CD4-positive, alpha-beta memory T cell (primary cell): ENCODE measurements at regions not wholly inside any gene's neighbourhood (a gene's known extent, or its start where the extent isn't known, plus 50 kb on each side); places are given as distances from the start of the nearest gene placed in this dataset.

Experiments
- CTCF ChIA-PET: fragments of 350-600 bp; sonication (Branson Sonifier 250); formaldehyde crosslinking; loops from one replicate; lab custom pipeline; 2021; ENCODE audit warnings: inconsistent platforms; ENCODE audit not compliant: partially characterized antibody; lab: Charles Lee
- POLR2A ChIA-PET: fragments of 350-600 bp; sonication (Branson Sonifier 250); formaldehyde crosslinking; loops from one replicate; lab custom pipeline; 2021; ENCODE audit not compliant: partially characterized antibody; lab: Charles Lee
- DNase-seq, 5 donors: peaks; one replicate each; pipeline versions ENCODE4 v3.0.0 to v3.0.0-alpha.2; 2020 to 2022; ENCODE audit warnings: mixed read lengths in 1 of 5
- H3K27ac ChIP-seq: one replicate; pipeline ENCODE4 v1.7.0; 2013; ENCODE audit warnings: low read depth, low read length
- H3K27me3 ChIP-seq: 2 replicates; pipeline ENCODE4 v1.7.0; 2013; ENCODE audit warnings: mild to moderate bottlenecking, low read length, moderate library complexity; ENCODE audit not compliant: insufficient read depth
- H3K36me3 ChIP-seq: 2 replicates; pipeline ENCODE4 v1.7.0; 2013; ENCODE audit warnings: mild to moderate bottlenecking, low read length, moderate library complexity; ENCODE audit not compliant: insufficient read depth
- H3K4me1 ChIP-seq: 2 replicates; pipeline ENCODE4 v1.7.0; 2013; ENCODE audit warnings: mild to moderate bottlenecking, low read length, moderate library complexity; ENCODE audit not compliant: insufficient read depth
- H3K4me3 ChIP-seq, 2 donors: one replicate each; pipeline ENCODE4 v1.7.0; 2013; ENCODE audit warnings: low read length in 2 of 2, mild to moderate bottlenecking in 1 of 2
- H3K9me3 ChIP-seq, 2 donors: one replicate each; pipeline ENCODE4 v1.7.0; 2013; ENCODE audit warnings: low read length in 2 of 2, control low read depth in 1 of 2; ENCODE audit not compliant: control insufficient read depth in 1 of 2
- H3K27ac Mint-ChIP-seq, 7 donors: one replicate each; pipeline ENCODE4 v1.8.0; 2020 to 2021; ENCODE audit warnings: mixed read lengths in 7 of 7, mild to moderate bottlenecking in 6 of 7, inconsistent platforms in 3 of 7, moderate library complexity in 3 of 7
- H3K27me3 Mint-ChIP-seq, 2 donors: one replicate each; pipeline ENCODE4 v1.8.0; 2020 to 2021; ENCODE audit warnings: mixed read lengths in 2 of 2
- H3K36me3 Mint-ChIP-seq, 2 donors: one replicate each; pipeline ENCODE4 v1.8.0; 2020 to 2021; ENCODE audit warnings: mixed read lengths in 2 of 2, inconsistent platforms in 1 of 2, mild to moderate bottlenecking in 1 of 2
- H3K4me1 Mint-ChIP-seq, 4 donors: one replicate each; pipeline ENCODE4 v1.8.0; 2020 to 2021; ENCODE audit warnings: mixed read lengths in 4 of 4, mild to moderate bottlenecking in 1 of 4
- H3K4me3 Mint-ChIP-seq, 8 donors: one replicate each; pipeline ENCODE4 v1.8.0; 2020 to 2021; ENCODE audit warnings: mixed read lengths in 8 of 8, mild to moderate bottlenecking in 7 of 8, moderate library complexity in 6 of 8, inconsistent platforms in 3 of 8
- H3K9me3 Mint-ChIP-seq, 8 donors: one replicate each; pipeline ENCODE4 v1.8.0; 2020 to 2021; ENCODE audit warnings: mixed read lengths in 8 of 8, mild to moderate bottlenecking in 5 of 8, inconsistent platforms in 3 of 8, moderate library complexity in 1 of 8
- intact Hi-C: fragments of 100-400 bp; cut with micrococcal nuclease; formaldehyde crosslinking; loops from one replicate; pipeline ENCODE4 v1.15.1; 2023

GRCh38 chr13:65154661-65155447 lies 2075.3 kb downstream of the PCDH9 start:
- no peaks in the 10 kb centered on the region for H3K9me3 ChIP-seq
- no peaks in the 10 kb centered on the region for H3K4me1 ChIP-seq
- POLR2A ChIA-PET = no interaction called here
- Mint-ChIP-seq H3K27ac (no peak overlapping the region), H3K4me1 (no peaks in the 10 kb centered on the region), H3K27me3 (no peaks in the 10 kb centered on the region), H3K9me3 (peaks cover 0 to 15% (median 11%) of the 10 kb centered on the region in 8 donors), H3K36me3 (no peaks in the 10 kb centered on the region), H3K4me3 (peak overlapping the region in 1 of 8 donors; percentile 36)
- no peak overlapping the region for H3K27ac ChIP-seq
- intact Hi-C loops = no loop called here
- no peaks in the 10 kb centered on the region for H3K36me3 ChIP-seq
- CTCF ChIA-PET = no interaction called here
- no peaks in the 10 kb centered on the region for H3K27me3 ChIP-seq
- H3K4me3 ChIP-seq = no peak overlapping the region
- DNase-seq = no peak

GRCh38 chr13:65149687-65150086 lies 2080.4 kb downstream of the PCDH9 start:
- no peaks in the 10 kb centered on the region for H3K4me1 ChIP-seq
- intact Hi-C loops = no loop called here
- CTCF ChIA-PET = no interaction called here
- Mint-ChIP-seq H3K4me1 (no peaks in the 10 kb centered on the region), H3K36me3 (no peaks in the 10 kb centered on the region), H3K27ac (no peak overlapping the region), H3K4me3 (no peak overlapping the region), H3K27me3 (no peaks in the 10 kb centered on the region), H3K9me3 (peaks cover 0 to 24% (median 12%) of the 10 kb centered on the region in 8 donors)
- DNase-seq = no peak
- POLR2A ChIA-PET = no interaction called here
- no peak overlapping the region for H3K4me3 ChIP-seq
- H3K27ac ChIP-seq = no peak overlapping the region
- no peaks in the 10 kb centered on the region for H3K36me3 ChIP-seq
- H3K27me3 ChIP-seq = no peaks in the 10 kb centered on the region
- H3K9me3 ChIP-seq = no peaks in the 10 kb centered on the region

GRCh38 chr13:65143920-65144319 lies 2086.2 kb downstream of the PCDH9 start:
- H3K9me3 ChIP-seq = no peaks in the 10 kb centered on the region
- DNase-seq = no peak
- Mint-ChIP-seq H3K4me3 (no peak overlapping the region), H3K36me3 (no peaks in the 10 kb centered on the region), H3K9me3 (peaks cover 0 to 15% (median 4%) of the 10 kb centered on the region in 8 donors), H3K27me3 (no peaks in the 10 kb centered on the region), H3K27ac (no peak overlapping the region), H3K4me1 (no peaks in the 10 kb centered on the region)
- ChIA-PET POLR2A (no interaction called here), CTCF (no interaction called here)
- no peaks in the 10 kb centered on the region for H3K4me1 ChIP-seq
- H3K27me3 ChIP-seq = no peaks in the 10 kb centered on the region
- H3K36me3 ChIP-seq = no peaks in the 10 kb centered on the region
- no peak overlapping the region for H3K4me3 ChIP-seq
- intact Hi-C loops = no loop called here
- no peak overlapping the region for H3K27ac ChIP-seq

- DNase-seq = no peak
- H3K9me3 Mint-ChIP-seq = peaks cover 2 to 23% (median 10%) of the 10 kb centered on the region in 8 donors
- ChIA-PET POLR2A (no interaction called here), CTCF (no interaction called here)
- H3K36me3 ChIP-seq = no peaks in the 10 kb centered on the region
- intact Hi-C loops = no loop called here
- H3K9me3 ChIP-seq = no peaks in the 10 kb centered on the region
- H3K4me3 Mint-ChIP-seq = no peak overlapping the region
- H3K27ac ChIP-seq = no peak overlapping the region
- no peaks in the 10 kb centered on the region for H3K4me1 ChIP-seq
- no peak overlapping the region for H3K27ac Mint-ChIP-seq
- H3K27me3 ChIP-seq = no peaks in the 10 kb centered on the region
- H3K27me3 Mint-ChIP-seq = no peaks in the 10 kb centered on the region
- H3K36me3 Mint-ChIP-seq = no peaks in the 10 kb centered on the region
- no peaks in the 10 kb centered on the region for H3K4me1 Mint-ChIP-seq
- H3K4me3 ChIP-seq = no peak overlapping the region
These were observed 2097.0 kb downstream of the PCDH9 start for GRCh38 chr13:65133094-65133493.

GRCh38 chr13:65125236-65125635 lies 2104.9 kb downstream of the PCDH9 start:
- Mint-ChIP-seq H3K4me3 (no peak overlapping the region), H3K9me3 (peaks cover 2 to 17% (median 8%) of the 10 kb centered on the region in 8 donors), H3K27ac (no peak overlapping the region), H3K36me3 (no peaks in the 10 kb centered on the region), H3K4me1 (no peaks in the 10 kb centered on the region), H3K27me3 (no peaks in the 10 kb centered on the region)
- Histone ChIP-seq H3K4me1 (no peaks in the 10 kb centered on the region), H3K9me3 (no peaks in the 10 kb centered on the region), H3K27ac (no peak overlapping the region), H3K4me3 (no peak overlapping the region), H3K36me3 (no peaks in the 10 kb centered on the region), H3K27me3 (no peaks in the 10 kb centered on the region)
- intact Hi-C loops = no loop called here
- ChIA-PET POLR2A (no interaction called here), CTCF (no interaction called here)
- peak in 1 of 5 donors; percentile 12 for DNase-seq

- ChIA-PET POLR2A (no interaction called here), CTCF (no interaction called here)
- Mint-ChIP-seq H3K4me3 (no peak overlapping the region), H3K36me3 (no peaks in the 10 kb centered on the region), H3K9me3 (peaks cover 0 to 16% (median 9%) of the 10 kb centered on the region in 8 donors), H3K27me3 (no peaks in the 10 kb centered on the region), H3K4me1 (no peaks in the 10 kb centered on the region), H3K27ac (no peak overlapping the region)
- Histone ChIP-seq H3K27me3 (no peaks in the 10 kb centered on the region), H3K36me3 (no peaks in the 10 kb centered on the region), H3K27ac (no peak overlapping the region), H3K4me3 (no peak overlapping the region), H3K4me1 (no peaks in the 10 kb centered on the region), H3K9me3 (peaks cover 0 to 3% of the 10 kb centered on the region in 2 donors)
- no peak for DNase-seq
- intact Hi-C loops = no loop called here
These were observed 2117.6 kb downstream of the PCDH9 start for GRCh38 chr13:65112531-65112941.

GRCh38 chr13:65112123-65112522 lies 2118.0 kb downstream of the PCDH9 start:
- POLR2A ChIA-PET = no interaction called here
- H3K36me3 Mint-ChIP-seq = no peaks in the 10 kb centered on the region
- DNase-seq = no peak
- H3K4me1 ChIP-seq = no peaks in the 10 kb centered on the region
- no peaks in the 10 kb centered on the region for H3K27me3 ChIP-seq
- no peaks in the 10 kb centered on the region for H3K27me3 Mint-ChIP-seq
- no peak overlapping the region for H3K27ac ChIP-seq
- no peak overlapping the region for H3K4me3 Mint-ChIP-seq
- peaks cover 0 to 3% of the 10 kb centered on the region in 2 donors for H3K9me3 ChIP-seq
- H3K4me3 ChIP-seq = no peak overlapping the region
- H3K9me3 Mint-ChIP-seq = peaks cover 1 to 18% (median 10%) of the 10 kb centered on the region in 8 donors
- H3K4me1 Mint-ChIP-seq = no peaks in the 10 kb centered on the region
- CTCF ChIA-PET = no interaction called here
- H3K27ac Mint-ChIP-seq = no peak overlapping the region
- no peaks in the 10 kb centered on the region for H3K36me3 ChIP-seq
- intact Hi-C loops = no loop called here
